ENCODE measurements at regions not wholly inside any gene's neighbourhood (a gene's known extent, or its start where the extent isn't known, plus 50 kb on each side); places are given as distances from the start of the nearest gene placed in this dataset.
A peak's percentile ranks its signal among the peaks of the same experiment; 100 is the strongest.

DNA sequence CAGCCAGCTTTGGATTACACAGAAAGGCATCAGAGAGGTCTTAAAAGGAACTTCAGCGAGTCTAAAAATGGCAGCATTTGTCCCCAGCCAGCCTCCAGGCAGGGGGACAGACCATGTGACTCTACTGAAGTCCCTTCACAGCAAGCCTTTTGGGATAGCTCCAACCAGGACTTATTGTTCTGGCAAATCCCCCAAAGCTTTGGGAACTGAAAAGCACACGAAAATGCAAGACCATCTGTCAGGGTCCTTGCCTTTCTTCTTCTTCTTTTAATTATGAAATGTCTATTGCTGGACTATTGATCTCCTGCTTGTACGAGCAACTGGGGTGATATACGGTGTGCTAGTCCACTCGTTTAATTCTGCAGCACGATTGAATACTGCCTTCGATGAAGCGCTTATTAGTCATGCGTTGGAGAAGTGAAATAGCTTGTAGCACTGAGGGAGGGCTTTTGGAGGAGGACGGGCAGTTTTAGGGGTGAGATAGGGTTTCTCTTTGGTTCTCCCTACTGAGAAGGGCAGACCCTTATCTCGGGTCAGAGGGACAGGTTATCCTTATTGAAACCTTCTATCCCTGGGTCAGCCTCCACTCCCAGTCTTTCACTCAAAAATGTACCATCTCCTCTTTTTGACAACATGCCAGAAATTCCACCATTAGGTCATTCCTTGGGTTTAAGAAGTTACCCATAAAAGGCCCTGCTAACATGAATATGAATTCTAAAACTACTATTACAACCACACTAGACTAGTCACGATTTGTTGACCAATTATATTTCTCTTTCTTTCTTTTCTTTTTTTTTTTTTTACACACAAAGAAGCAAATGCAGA lies 416.4 kb downstream of the MIAT start:
- H3K4me2 ChIP-seq (ENCODE audit: control insufficient read depth, extremely low read depth, insufficient read depth, low read depth, low read length) = no peak overlapping the region
- no peaks in the 10 kb centered on the region for H3K27me3 ChIP-seq (ENCODE audit: control insufficient read depth, extremely low read depth, insufficient read depth, low read length)
- no peak for FAIRE-seq
- TF ChIP-seq EZH2 (IDR thresholded peaks at IDR 0.05; ENCODE audit: low read length) = no peak
- no peak for TF ChIP-seq CTCF (optimal IDR thresholded peaks at IDR 0.05 in 1 of 3, IDR thresholded peaks at IDR 0.05 in 1 of 3, conservative IDR thresholded peaks at IDR 0.05 in 1 of 3; ENCODE audit: extremely low read depth in 1 of 3, insufficient read depth in 2 of 3, low read length in 3 of 3)
- no peaks in the 10 kb centered on the region for H4K20me1 ChIP-seq (ENCODE audit: control insufficient read depth, extremely low read depth, insufficient read depth, low read length)
- H3K9ac ChIP-seq (ENCODE audit: control insufficient read depth, extremely low read depth, insufficient read depth, low read length) = no peak overlapping the region
- H3K27ac ChIP-seq (ENCODE audit: control insufficient read depth, insufficient read depth, low read length) = no peak overlapping the region
- no peak overlapping the region for H2AFZ ChIP-seq (ENCODE audit: control insufficient read depth, low read length)
- no peaks in the 10 kb centered on the region for H3K9me1 ChIP-seq (ENCODE audit: control insufficient read depth, extremely low read depth, insufficient read depth, low read length)
- H3K79me2 ChIP-seq (ENCODE audit: control insufficient read depth, insufficient read depth, low read length) = no peaks in the 10 kb centered on the region
- H3K9me3 ChIP-seq (ENCODE audit: control insufficient read depth, low read depth, low read length) = no peaks in the 10 kb centered on the region
- dilution Hi-C loops (cut with MboI; ENCODE audit: extremely low pct_ligation_motif_present, low sequenced_read_pairs) = no loop called here
- no peak overlapping the region for H3K4me3 ChIP-seq (ENCODE audit: control insufficient read depth in 2 of 3, extremely low read depth in 1 of 3, insufficient read depth in 2 of 3, low read depth in 1 of 3, low read length in 3 of 3)
- no peaks in the 10 kb centered on the region for H3K4me1 ChIP-seq (ENCODE audit: control insufficient read depth, extremely low read depth, insufficient read depth, low read length)
- no peaks in the 10 kb centered on the region for H3K36me3 ChIP-seq (ENCODE audit: control insufficient read depth in 2 of 2, extremely low read depth in 1 of 2, insufficient read depth in 2 of 2, low read length in 2 of 2)
- DNase-seq (ENCODE audit: low read depth, low spot score) = no peak

- H3K4me3 ChIP-seq (ENCODE audit: control insufficient read depth in 2 of 3, extremely low read depth in 1 of 3, insufficient read depth in 2 of 3, low read depth in 1 of 3, low read length in 3 of 3) = no peak overlapping the region
- H4K20me1 ChIP-seq (ENCODE audit: control insufficient read depth, extremely low read depth, insufficient read depth, low read length) = no peaks in the 10 kb centered on the region
- FAIRE-seq = peak; percentile 48
- no peak overlapping the region for H3K4me2 ChIP-seq (ENCODE audit: control insufficient read depth, extremely low read depth, insufficient read depth, low read depth, low read length)
- H3K36me3 ChIP-seq (ENCODE audit: control insufficient read depth in 2 of 2, extremely low read depth in 1 of 2, insufficient read depth in 2 of 2, low read length in 2 of 2) = no peaks in the 10 kb centered on the region
- H3K27ac ChIP-seq (ENCODE audit: control insufficient read depth, insufficient read depth, low read length) = no peak overlapping the region
- DNase-seq (ENCODE audit: low read depth, low spot score) = no peak
- H3K27me3 ChIP-seq (ENCODE audit: control insufficient read depth, extremely low read depth, insufficient read depth, low read length) = no peaks in the 10 kb centered on the region
- TF ChIP-seq EZH2 (IDR thresholded peaks at IDR 0.05; ENCODE audit: low read length) (no peak), CTCF (optimal IDR thresholded peaks at IDR 0.05 in 1 of 3, IDR thresholded peaks at IDR 0.05 in 1 of 3, conservative IDR thresholded peaks at IDR 0.05 in 1 of 3; ENCODE audit: extremely low read depth in 1 of 3, insufficient read depth in 2 of 3, low read length in 3 of 3) (no peak)
- no peak overlapping the region for H3K9ac ChIP-seq (ENCODE audit: control insufficient read depth, extremely low read depth, insufficient read depth, low read length)
- no peaks in the 10 kb centered on the region for H3K79me2 ChIP-seq (ENCODE audit: control insufficient read depth, insufficient read depth, low read length)
- no peak overlapping the region for H2AFZ ChIP-seq (ENCODE audit: control insufficient read depth, low read length)
- dilution Hi-C loops (cut with MboI; ENCODE audit: extremely low pct_ligation_motif_present, low sequenced_read_pairs) = no loop called here
- no peaks in the 10 kb centered on the region for H3K4me1 ChIP-seq (ENCODE audit: control insufficient read depth, extremely low read depth, insufficient read depth, low read length)
- H3K9me3 ChIP-seq (ENCODE audit: control insufficient read depth, low read depth, low read length) = no peaks in the 10 kb centered on the region
- no peaks in the 10 kb centered on the region for H3K9me1 ChIP-seq (ENCODE audit: control insufficient read depth, extremely low read depth, insufficient read depth, low read length)
These were observed 417.8 kb downstream of the MIAT start for GRCh38 chr22:27075028-27075678.

All from keratinocyte (primary cell).